HepG2 (cell line): ENCODE measurements at regions not wholly inside any gene's neighbourhood (a gene's known extent, or its start where the extent isn't known, plus 50 kb on each side); places are given as distances from the start of the nearest gene placed in this dataset.

Source experiments
- ATAC-seq: fragments of 200-7000 bp; cut with Tn5 transposase; 3 replicates; pipeline ENCODE4 v1.9.1; 2020; ENCODE audit warnings: mild to moderate bottlenecking, moderate library complexity
- BruUV-seq: library from RNA; stranded (reverse); fragments of 400-500 nt; replicated peaks from 2 replicates; lab custom pipeline; 2021; lab: Mats Ljungman, UMichigan
- CTCF ChIA-PET: fragments of 300-600 bp; formaldehyde crosslinking; extraction: SDS; loops from one replicate; lab custom pipeline; 2021; ENCODE audit warnings: low total read pairs, inconsistent platforms, low intra/inter-chr PET ratio; lab: Yijun Ruan, JAX
- POLR2A ChIA-PET: fragments of 350-600 bp; sonication (Branson Sonifier 250); formaldehyde crosslinking; loops from one replicate; lab custom pipeline; 2020; ENCODE audit warnings: antibody characterized with exemption, inconsistent platforms; lab: Yijun Ruan, JAX
- DNase-seq: peaks from one replicate; pipeline ENCODE4 v3.0.0-alpha.2; 2015; ENCODE audit warnings: low spot score
- FAIRE-seq: peaks from 3 replicates; lab custom pipeline; 2011; peaks lifted over from hg19 to GRCh38; lab: Jason Lieb, UNC
- H2AFZ ChIP-seq: one replicate; pipeline ENCODE4 v1.6.1; 2011; ENCODE audit warnings: low read length, inconsistent platforms
- H3K27ac ChIP-seq: fragments of 300-600 bp; 3 replicates; pipeline ENCODE4 v1.8.0; 2011; ENCODE audit warnings: mixed run types, mild to moderate bottlenecking, mixed read lengths, low read length, inconsistent platforms; ENCODE audit not compliant: insufficient read depth; ENCODE audit errors: extremely low read length
- H3K27me3 ChIP-seq, 2 experiments: fragments of 200-600 bp in 1 of 2; 2 replicates in 1 of 2; 3 replicates in 1 of 2; pipeline versions ENCODE4 v1.6.0 to v1.8.0; 2011; ENCODE audit warnings: low read length in 2 of 2, mild to moderate bottlenecking in 2 of 2, moderate library complexity in 2 of 2, inconsistent platforms in 1 of 2; ENCODE audit not compliant: insufficient read depth in 2 of 2, control insufficient read depth in 1 of 2
- H3K36me3 ChIP-seq, 2 experiments: fragments of 200-600 bp in 1 of 2; replicated peaks in 1 of 2; 2 replicates in 1 of 2; 3 replicates in 1 of 2; pipeline versions ENCODE4 v1.5.1 to v1.8.0; 2011; ENCODE audit warnings: low read length in 2 of 2, inconsistent platforms in 1 of 2; ENCODE audit not compliant: insufficient read depth in 2 of 2, control insufficient read depth in 1 of 2
- H3K4me1 ChIP-seq: 2 replicates; pipeline ENCODE4 v1.5.1; 2012; ENCODE audit warnings: low read length, inconsistent platforms; ENCODE audit not compliant: insufficient read depth
- H3K4me2 ChIP-seq: 2 replicates; pipeline ENCODE4 v1.6.0; 2011; ENCODE audit warnings: low read depth, low read length, inconsistent platforms
- H3K4me3 ChIP-seq, 3 experiments: fragments of 200-600 bp in 1 of 3; sonication (generic), shearing (Covaris generic) in 1 of 3; replicated peaks in 1 of 3; 2 replicates each; pipeline ENCODE4 v1.5.1; 2011 to 2016; ENCODE audit warnings: low read length in 3 of 3, inconsistent platforms in 2 of 3, low read depth in 2 of 3, mild to moderate bottlenecking in 2 of 3, control low read depth in 1 of 3, mixed read lengths in 1 of 3; ENCODE audit not compliant: insufficient read depth in 1 of 3
- H3K79me2 ChIP-seq: one replicate; pipeline ENCODE4 v1.6.1; 2011; ENCODE audit warnings: low read length, inconsistent platforms; ENCODE audit not compliant: insufficient read depth
- H3K9ac ChIP-seq: 2 replicates; pipeline ENCODE4 v1.6.0; 2011; ENCODE audit warnings: mild to moderate bottlenecking, low read depth, low read length, inconsistent platforms; ENCODE audit not compliant: insufficient read depth
- H3K9me3 ChIP-seq: 2 replicates; pipeline ENCODE4 v1.5.1; 2012; ENCODE audit warnings: mild to moderate bottlenecking, low read length
- H4K20me1 ChIP-seq: 2 replicates; pipeline ENCODE4 v1.6.0; 2011; ENCODE audit warnings: inconsistent platforms, mild to moderate bottlenecking, low read length, moderate library complexity; ENCODE audit not compliant: insufficient read depth
- NAIF1 ChIP-seq: sonication (generic); formaldehyde crosslinking; IDR thresholded peaks from 2 replicates; pipeline ENCODE4 v1.5.0; 2020; ENCODE audit warnings: mild to moderate bottlenecking, missing genetic modification reagents, borderline replicate concordance
- PLSCR1 ChIP-seq: sonication (generic); formaldehyde crosslinking; IDR thresholded peaks from 2 replicates; pipeline ENCODE4 v1.5.0; 2020; ENCODE audit warnings: missing genetic modification reagents, mild to moderate bottlenecking, borderline replicate concordance
- SIX1 ChIP-seq: sonication (generic); formaldehyde crosslinking; IDR thresholded peaks from 2 replicates; pipeline ENCODE4 v1.4.0; 2020; ENCODE audit warnings: missing genetic modification reagents, borderline replicate concordance
- ZBTB37 ChIP-seq: sonication (generic); formaldehyde crosslinking; IDR thresholded peaks from 2 replicates; pipeline ENCODE4 v1.4.0; 2020; ENCODE audit warnings: mild to moderate bottlenecking, missing genetic modification reagents
- ZNF333 ChIP-seq: sonication (generic); formaldehyde crosslinking; IDR thresholded peaks from 2 replicates; pipeline ENCODE4 v1.4.0; 2020; ENCODE audit warnings: mild to moderate bottlenecking, missing genetic modification reagents, borderline replicate concordance
- ZNF343 ChIP-seq: sonication (generic); formaldehyde crosslinking; IDR thresholded peaks from 2 replicates; pipeline ENCODE4 v1.4.0; 2020; ENCODE audit warnings: mild to moderate bottlenecking, missing genetic modification reagents
- ZNF530 ChIP-seq: sonication (generic); formaldehyde crosslinking; IDR thresholded peaks from 2 replicates; pipeline ENCODE4 v1.5.0; 2020; ENCODE audit warnings: low read depth, mild to moderate bottlenecking, missing genetic modification reagents
- ZNF788 ChIP-seq: sonication (generic); formaldehyde crosslinking; IDR thresholded peaks from 2 replicates; pipeline ENCODE4 v1.5.0; 2020; ENCODE audit warnings: mild to moderate bottlenecking, missing genetic modification reagents, borderline replicate concordance
- ZNF792 ChIP-seq: IDR thresholded peaks from 2 replicates; pipeline ENCODE4 v1.6.1; 2016
- ZNF850 ChIP-seq: sonication (generic); formaldehyde crosslinking; conservative IDR thresholded peaks from 2 replicates; pipeline ENCODE4 v1.9.0; 2021; ENCODE audit warnings: mild to moderate bottlenecking, missing genetic modification reagents
- WGBS: methylation state at CpG from one replicate; pipeline ENCODE4 v1.1.6; 2017; ENCODE audit warnings: low lambda C conversion rate; 5-methylcytosine and 5-hydroxymethylcytosine counted together
- in situ Hi-C: cut with HindIII; loops from 2 replicates; pipeline ENCODE4 v1.10.0; 2017; ENCODE audit warnings: low pct_unique_long_range_greater_than_20kb; ENCODE audit not compliant: extremely low pct_ligation_motif_present
- intact Hi-C: fragments of 100-400 bp; cut with micrococcal nuclease; formaldehyde crosslinking; loops from one replicate; pipeline ENCODE4 v1.10.0; 2022; ENCODE audit not compliant: unreplicated experiment

GRCh38 chr5:179478624-179479023 is 71.7 kb upstream of the RUFY1 start:
- intact Hi-C loops = no loop called here
- Histone ChIP-seq H3K27ac (no peak overlapping the region), H3K4me1 (no peaks in the 10 kb centered on the region), H3K9ac (no peak overlapping the region), H3K4me3 (no peak overlapping the region), H3K36me3 (no peaks in the 10 kb centered on the region), H4K20me1 (no peaks in the 10 kb centered on the region), H3K27me3 (peaks cover 1 to 11% of the 10 kb centered on the region in 2 experiments; a peak in 3 of 5 replicates), H3K4me2 (no peak overlapping the region), H2AFZ (no peak overlapping the region), H3K9me3 (no peaks in the 10 kb centered on the region), H3K79me2 (no peaks in the 10 kb centered on the region)
- DNase-seq (no peak), FAIRE-seq (no peak), ATAC-seq (no peak)
- TF ChIP-seq ZNF530 (CRISPR knock-in tag) (no peak), SIX1 (no peak), ZNF788 (CRISPR knock-in tag) (no peak), ZNF792 (no peak), ZNF333 (CRISPR knock-in tag) (no peak), PLSCR1 (CRISPR knock-in tag) (no peak), ZNF850 (CRISPR knock-in tag) (no peak), ZNF343 (no peak), NAIF1 (CRISPR knock-in tag) (no peak), ZBTB37 (CRISPR knock-in tag) (no peak)
- no TSS peak for BruUV-seq
- POLR2A ChIA-PET = no interaction called here
- in situ Hi-C loops = no loop called here
- WGBS = 71% methylated on average over 5 of the region's 5 CpGs
- CTCF ChIA-PET = no interaction called here
